ENCODE measurements at regions not wholly inside any gene's neighbourhood (a gene's known extent, or its start where the extent isn't known, plus 50 kb on each side); places are given as distances from the start of the nearest gene placed in this dataset.

GRCh38 chr5:135195270-135195608, 161.2 kb upstream of the PITX1 start:
- TF ChIP-seq CTCF (IDR thresholded peaks at IDR 0.05) (no peak), TCF12 (IDR thresholded peaks at IDR 0.05) (no peak), EZH2phosphoT487 (IDR thresholded peaks at IDR 0.05; ENCODE audit: borderline replicate concordance, low read depth) (no peak), ELF1 (IDR thresholded peaks at IDR 0.05) (no peak), MAX (IDR thresholded peaks at IDR 0.05; ENCODE audit: low read depth) (no peak), REST (IDR thresholded peaks at IDR 0.05; ENCODE audit: low read depth, low read length) (no peak), POLR2AphosphoS5 (IDR thresholded peaks at IDR 0.05; ENCODE audit: low read depth, low read length) (no peak), RAD21 (IDR thresholded peaks at IDR 0.05; ENCODE audit: low read length) (no peak), NRF1 (IDR thresholded peaks at IDR 0.05; ENCODE audit: low read depth, low read length) (no peak), USF2 (IDR thresholded peaks at IDR 0.05; ENCODE audit: borderline replicate concordance, low read depth, low read length) (no peak), TAF1 (IDR thresholded peaks at IDR 0.05; ENCODE audit: borderline replicate concordance, low read depth, low read length) (no peak), RCOR1 (IDR thresholded peaks at IDR 0.05; ENCODE audit: low read length) (no peak), SMC3 (IDR thresholded peaks at IDR 0.05; ENCODE audit: low read depth, low read length) (no peak), JUND (IDR thresholded peaks at IDR 0.05) (no peak)
